Liver (tissue), 8 donors: ENCODE measurements at regions not wholly inside any gene's neighbourhood (a gene's known extent, or its start where the extent isn't known, plus 50 kb on each side); places are given as distances from the start of the nearest gene placed in this dataset.

Experiments
- DNase-seq: peaks from one replicate; pipeline ENCODE4 v3.0.0-alpha.2; 2017; ENCODE audit warnings: low spot score
- H3K27ac ChIP-seq, 2 donors: one replicate each; pipeline ENCODE4 v1.7.0; 2013; ENCODE audit warnings: inconsistent platforms in 2 of 2, low read length in 2 of 2, control low read depth in 1 of 2, low read depth in 1 of 2, mild to moderate bottlenecking in 1 of 2
- H3K27me3 ChIP-seq, 4 donors: one replicate each; pipeline versions ENCODE4 v1.6.1 to v1.7.0; 2013; ENCODE audit warnings: low read length in 3 of 4, inconsistent platforms in 1 of 4, mild to moderate bottlenecking in 1 of 4, moderate library complexity in 1 of 4; ENCODE audit not compliant: control insufficient read depth in 4 of 4, insufficient read depth in 4 of 4
- H3K36me3 ChIP-seq, 4 donors: one replicate each; pipeline versions ENCODE4 v1.6.1 to v1.7.0; 2013; ENCODE audit warnings: low read length in 3 of 4, mild to moderate bottlenecking in 3 of 4, low read depth in 1 of 4, moderate library complexity in 1 of 4; ENCODE audit not compliant: control insufficient read depth in 4 of 4, insufficient read depth in 3 of 4
- H3K4me1 ChIP-seq, 4 donors: one replicate each; pipeline versions ENCODE4 v1.6.1 to v1.7.0; 2013; ENCODE audit warnings: low read length in 3 of 4, mild to moderate bottlenecking in 3 of 4, moderate library complexity in 1 of 4; ENCODE audit not compliant: control insufficient read depth in 4 of 4, insufficient read depth in 4 of 4
- H3K4me3 ChIP-seq, 3 donors: one replicate each; pipeline versions ENCODE4 v1.6.1 to v1.7.0; 2013; ENCODE audit warnings: low read length in 3 of 3, control low read depth in 1 of 3, low read depth in 1 of 3, mild to moderate bottlenecking in 1 of 3
- H3K9ac ChIP-seq, 2 donors: one replicate each; pipeline ENCODE4 v1.7.0; 2013; ENCODE audit warnings: low read length in 2 of 2, mild to moderate bottlenecking in 2 of 2, moderate library complexity in 2 of 2, control low read depth in 1 of 2, low read depth in 1 of 2
- H3K9me3 ChIP-seq, 4 donors: one replicate each; pipeline versions ENCODE4 v1.6.1 to v1.7.0; 2013; ENCODE audit warnings: low read length in 3 of 4; ENCODE audit not compliant: control insufficient read depth in 4 of 4
- EGR1 ChIP-seq, 2 donors: IDR thresholded peaks; 2 replicates each; pipeline ENCODE4 v1.6.1; 2016 to 2018; ENCODE audit warnings: antibody characterized with exemption in 2 of 2, low read depth in 2 of 2
- FOXA1 ChIP-seq: IDR thresholded peaks from 2 replicates; pipeline ENCODE4 v1.6.1; 2016; ENCODE audit warnings: antibody characterized with exemption
- FOXA2 ChIP-seq: IDR thresholded peaks from 2 replicates; pipeline ENCODE4 v1.6.1; 2016; ENCODE audit warnings: antibody characterized with exemption
- GABPA ChIP-seq, 2 donors: IDR thresholded peaks in 1 of 2; conservative IDR thresholded peaks in 1 of 2; 2 replicates each; pipeline ENCODE4 v1.6.1; 2016; ENCODE audit warnings: antibody characterized with exemption in 2 of 2, mild to moderate bottlenecking in 1 of 2, moderate library complexity in 1 of 2
- HNF4A ChIP-seq, 2 donors: conservative IDR thresholded peaks; 2 replicates each; pipeline ENCODE4 v1.6.1; 2016; ENCODE audit warnings: antibody characterized with exemption in 2 of 2, mild to moderate bottlenecking in 2 of 2
- HNF4G ChIP-seq: IDR thresholded peaks from 2 replicates; pipeline ENCODE4 v1.6.1; 2016; ENCODE audit warnings: antibody characterized with exemption
- JUND ChIP-seq, 2 donors: IDR thresholded peaks; 2 replicates each; pipeline ENCODE4 v1.6.1; 2016; ENCODE audit warnings: antibody characterized with exemption in 2 of 2
- NR2F2 ChIP-seq: IDR thresholded peaks from 2 replicates; pipeline ENCODE4 v1.6.1; 2016; ENCODE audit warnings: antibody characterized with exemption
- RAD21 ChIP-seq, 2 donors: IDR thresholded peaks; 2 replicates each; pipeline ENCODE4 v1.6.1; 2016; ENCODE audit warnings: antibody characterized with exemption in 2 of 2, mild to moderate bottlenecking in 2 of 2
- RXRA ChIP-seq, 2 donors: IDR thresholded peaks; 2 replicates each; pipeline ENCODE4 v1.6.1; 2017 to 2018; ENCODE audit warnings: antibody characterized with exemption in 2 of 2, mild to moderate bottlenecking in 1 of 2
- SP1 ChIP-seq: IDR thresholded peaks from 2 replicates; pipeline ENCODE4 v1.6.1; 2018; ENCODE audit warnings: antibody characterized with exemption, mild to moderate bottlenecking
- TAF1 ChIP-seq: conservative IDR thresholded peaks from 2 replicates; pipeline ENCODE4 v1.6.1; 2016; ENCODE audit warnings: antibody characterized with exemption, mild to moderate bottlenecking
- YY1 ChIP-seq: IDR thresholded peaks from 2 replicates; pipeline ENCODE4 v1.6.1; 2016; ENCODE audit warnings: antibody characterized with exemption, mild to moderate bottlenecking
- WGBS: extraction: QIAGEN DNeasy Blood & Tissue Kit; methylation state at CpG from one replicate; pipeline ENCODE4 v1.1.7; 2013; 5-methylcytosine and 5-hydroxymethylcytosine counted together
- TF ChIP-seq, protein P1 (sequence below): IDR thresholded peaks from 2 replicates; pipeline ENCODE4 v1.6.1; 2016; ENCODE audit warnings: antibody characterized with exemption, mild to moderate bottlenecking
- TF ChIP-seq, protein P2 (sequence below): IDR thresholded peaks from 2 replicates; pipeline ENCODE4 v1.6.1; 2016; ENCODE audit warnings: antibody characterized with exemption
- TF ChIP-seq, protein P3 (sequence below): IDR thresholded peaks from 2 replicates; pipeline ENCODE4 v1.6.1; 2016; ENCODE audit warnings: antibody characterized with exemption
- TF ChIP-seq, protein P4 (sequence below): IDR thresholded peaks from 2 replicates; pipeline ENCODE4 v1.6.1; 2016; ENCODE audit warnings: antibody characterized with exemption
- TF ChIP-seq, protein P5 (sequence below): fragments of 150-350 bp; IDR thresholded peaks from 2 replicates; pipeline ENCODE4 v1.5.1; 2017; ENCODE audit warnings: improper control_type of control experiment, low read depth, low read length; ENCODE audit not compliant: missing input control
- donor health status: healthy.
- donor health status: healthy.
- donor health status: healthy.
- donor health status: healthy.
- donor health status: healthy.

DNA sequence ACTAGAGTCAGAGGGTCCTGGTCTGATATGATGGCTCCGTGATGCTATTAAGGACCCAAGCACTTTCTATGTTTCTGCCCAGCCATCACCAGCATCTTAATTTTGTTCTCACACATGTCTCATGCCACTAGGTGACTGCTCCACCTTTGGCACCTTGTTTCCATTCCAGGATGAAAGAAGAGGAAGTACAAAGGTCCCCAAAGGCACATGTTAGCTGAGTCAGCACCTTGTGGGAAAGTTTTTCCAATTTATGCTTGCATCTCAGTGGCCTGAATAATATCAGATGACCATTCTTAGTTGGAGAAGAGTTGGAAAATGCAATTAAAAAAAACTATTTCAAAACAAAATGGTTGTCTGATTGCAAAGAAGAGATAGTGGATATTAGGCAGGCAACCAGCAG is 341.0 kb upstream of the NPSR1 start:
- TF ChIP-seq, protein P1, sequence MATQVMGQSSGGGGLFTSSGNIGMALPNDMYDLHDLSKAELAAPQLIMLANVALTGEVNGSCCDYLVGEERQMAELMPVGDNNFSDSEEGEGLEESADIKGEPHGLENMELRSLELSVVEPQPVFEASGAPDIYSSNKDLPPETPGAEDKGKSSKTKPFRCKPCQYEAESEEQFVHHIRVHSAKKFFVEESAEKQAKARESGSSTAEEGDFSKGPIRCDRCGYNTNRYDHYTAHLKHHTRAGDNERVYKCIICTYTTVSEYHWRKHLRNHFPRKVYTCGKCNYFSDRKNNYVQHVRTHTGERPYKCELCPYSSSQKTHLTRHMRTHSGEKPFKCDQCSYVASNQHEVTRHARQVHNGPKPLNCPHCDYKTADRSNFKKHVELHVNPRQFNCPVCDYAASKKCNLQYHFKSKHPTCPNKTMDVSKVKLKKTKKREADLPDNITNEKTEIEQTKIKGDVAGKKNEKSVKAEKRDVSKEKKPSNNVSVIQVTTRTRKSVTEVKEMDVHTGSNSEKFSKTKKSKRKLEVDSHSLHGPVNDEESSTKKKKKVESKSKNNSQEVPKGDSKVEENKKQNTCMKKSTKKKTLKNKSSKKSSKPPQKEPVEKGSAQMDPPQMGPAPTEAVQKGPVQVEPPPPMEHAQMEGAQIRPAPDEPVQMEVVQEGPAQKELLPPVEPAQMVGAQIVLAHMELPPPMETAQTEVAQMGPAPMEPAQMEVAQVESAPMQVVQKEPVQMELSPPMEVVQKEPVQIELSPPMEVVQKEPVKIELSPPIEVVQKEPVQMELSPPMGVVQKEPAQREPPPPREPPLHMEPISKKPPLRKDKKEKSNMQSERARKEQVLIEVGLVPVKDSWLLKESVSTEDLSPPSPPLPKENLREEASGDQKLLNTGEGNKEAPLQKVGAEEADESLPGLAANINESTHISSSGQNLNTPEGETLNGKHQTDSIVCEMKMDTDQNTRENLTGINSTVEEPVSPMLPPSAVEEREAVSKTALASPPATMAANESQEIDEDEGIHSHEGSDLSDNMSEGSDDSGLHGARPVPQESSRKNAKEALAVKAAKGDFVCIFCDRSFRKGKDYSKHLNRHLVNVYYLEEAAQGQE: no peak
- TF ChIP-seq TAF1 (no peak), HNF4G (no peak), NR2F2 (no peak), YY1 (no peak), GABPA (IDR thresholded peaks at IDR 0.05 in 1 of 2, conservative IDR thresholded peaks at IDR 0.05 in 1 of 2) (no peak), HNF4A (conservative IDR thresholded peaks at IDR 0.05) (no peak), FOXA2 (no peak), FOXA1 (no peak), RAD21 (IDR thresholded peaks at IDR 0.05) (no peak), RXRA (IDR thresholded peaks at IDR 0.05) (no peak), JUND (IDR thresholded peaks at IDR 0.05) (no peak)
- TF ChIP-seq, protein P2, sequence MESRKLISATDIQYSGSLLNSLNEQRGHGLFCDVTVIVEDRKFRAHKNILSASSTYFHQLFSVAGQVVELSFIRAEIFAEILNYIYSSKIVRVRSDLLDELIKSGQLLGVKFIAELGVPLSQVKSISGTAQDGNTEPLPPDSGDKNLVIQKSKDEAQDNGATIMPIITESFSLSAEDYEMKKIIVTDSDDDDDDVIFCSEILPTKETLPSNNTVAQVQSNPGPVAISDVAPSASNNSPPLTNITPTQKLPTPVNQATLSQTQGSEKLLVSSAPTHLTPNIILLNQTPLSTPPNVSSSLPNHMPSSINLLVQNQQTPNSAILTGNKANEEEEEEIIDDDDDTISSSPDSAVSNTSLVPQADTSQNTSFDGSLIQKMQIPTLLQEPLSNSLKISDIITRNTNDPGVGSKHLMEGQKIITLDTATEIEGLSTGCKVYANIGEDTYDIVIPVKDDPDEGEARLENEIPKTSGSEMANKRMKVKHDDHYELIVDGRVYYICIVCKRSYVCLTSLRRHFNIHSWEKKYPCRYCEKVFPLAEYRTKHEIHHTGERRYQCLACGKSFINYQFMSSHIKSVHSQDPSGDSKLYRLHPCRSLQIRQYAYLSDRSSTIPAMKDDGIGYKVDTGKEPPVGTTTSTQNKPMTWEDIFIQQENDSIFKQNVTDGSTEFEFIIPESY: no peak
- TF ChIP-seq, protein P3, sequence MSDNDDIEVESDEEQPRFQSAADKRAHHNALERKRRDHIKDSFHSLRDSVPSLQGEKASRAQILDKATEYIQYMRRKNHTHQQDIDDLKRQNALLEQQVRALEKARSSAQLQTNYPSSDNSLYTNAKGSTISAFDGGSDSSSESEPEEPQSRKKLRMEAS: no peak
- TF ChIP-seq, protein P4, sequence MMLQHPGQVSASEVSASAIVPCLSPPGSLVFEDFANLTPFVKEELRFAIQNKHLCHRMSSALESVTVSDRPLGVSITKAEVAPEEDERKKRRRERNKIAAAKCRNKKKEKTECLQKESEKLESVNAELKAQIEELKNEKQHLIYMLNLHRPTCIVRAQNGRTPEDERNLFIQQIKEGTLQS: no peak
- Histone ChIP-seq H3K36me3 (no peaks in the 10 kb centered on the region), H3K9me3 (peaks cover 0 to 3% (median 0%) of the 10 kb centered on the region in 4 donors), H3K27ac (no peak overlapping the region), H3K27me3 (peaks cover 0 to 1% (median 0%) of the 10 kb centered on the region in 4 donors), H3K4me3 (no peak overlapping the region), H3K9ac (no peak overlapping the region), H3K4me1 (peaks cover 0 to 5% (median 2%) of the 10 kb centered on the region in 4 donors)
- WGBS: 98% methylated on average over 1 of the region's 1 CpG
- no peak for DNase-seq

DNA sequence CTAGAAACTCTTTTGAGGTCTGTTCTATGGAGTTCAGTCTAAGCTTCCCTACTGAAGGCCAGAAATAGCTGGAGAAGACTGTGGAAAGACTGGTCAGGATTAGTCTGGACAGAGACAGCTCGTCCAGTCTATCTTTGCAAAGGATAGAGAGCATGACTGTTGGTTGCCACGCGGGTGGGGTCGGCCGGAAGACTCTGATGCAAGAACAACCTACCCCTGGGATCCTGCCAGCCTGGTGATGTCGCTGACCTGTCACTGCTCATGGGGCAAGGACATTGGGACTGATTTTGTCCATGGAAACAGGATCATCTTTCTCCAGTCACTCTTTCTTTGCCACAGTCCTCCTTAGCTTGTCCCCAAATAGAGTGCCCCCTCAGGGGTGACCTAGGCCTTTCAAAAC is 337.6 kb upstream of the NPSR1 start:
- Histone ChIP-seq H3K36me3 (no peaks in the 10 kb centered on the region), H3K9me3 (no peaks in the 10 kb centered on the region), H3K27me3 (peaks cover 0 to 3% (median 0%) of the 10 kb centered on the region in 4 donors), H3K27ac (no peak overlapping the region), H3K4me1 (peaks cover 0 to 5% (median 2%) of the 10 kb centered on the region in 4 donors), H3K4me3 (no peak overlapping the region), H3K9ac (no peak overlapping the region)
- WGBS: 38% methylated on average over 6 of the region's 6 CpGs
- no peak for DNase-seq
- TF ChIP-seq SP1: no peak
- TF ChIP-seq HNF4A (conservative IDR thresholded peaks at IDR 0.05): no peak
- TF ChIP-seq FOXA1: no peak
- TF ChIP-seq, protein P2: no peak
- TF ChIP-seq RXRA (IDR thresholded peaks at IDR 0.05): no peak
- TF ChIP-seq, protein P4: no peak
- TF ChIP-seq, protein P5, sequence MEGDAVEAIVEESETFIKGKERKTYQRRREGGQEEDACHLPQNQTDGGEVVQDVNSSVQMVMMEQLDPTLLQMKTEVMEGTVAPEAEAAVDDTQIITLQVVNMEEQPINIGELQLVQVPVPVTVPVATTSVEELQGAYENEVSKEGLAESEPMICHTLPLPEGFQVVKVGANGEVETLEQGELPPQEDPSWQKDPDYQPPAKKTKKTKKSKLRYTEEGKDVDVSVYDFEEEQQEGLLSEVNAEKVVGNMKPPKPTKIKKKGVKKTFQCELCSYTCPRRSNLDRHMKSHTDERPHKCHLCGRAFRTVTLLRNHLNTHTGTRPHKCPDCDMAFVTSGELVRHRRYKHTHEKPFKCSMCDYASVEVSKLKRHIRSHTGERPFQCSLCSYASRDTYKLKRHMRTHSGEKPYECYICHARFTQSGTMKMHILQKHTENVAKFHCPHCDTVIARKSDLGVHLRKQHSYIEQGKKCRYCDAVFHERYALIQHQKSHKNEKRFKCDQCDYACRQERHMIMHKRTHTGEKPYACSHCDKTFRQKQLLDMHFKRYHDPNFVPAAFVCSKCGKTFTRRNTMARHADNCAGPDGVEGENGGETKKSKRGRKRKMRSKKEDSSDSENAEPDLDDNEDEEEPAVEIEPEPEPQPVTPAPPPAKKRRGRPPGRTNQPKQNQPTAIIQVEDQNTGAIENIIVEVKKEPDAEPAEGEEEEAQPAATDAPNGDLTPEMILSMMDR: no peak
- TF ChIP-seq, protein P3: no peak
- TF ChIP-seq NR2F2: no peak
- no peak for TF ChIP-seq EGR1 (IDR thresholded peaks at IDR 0.05; ENCODE audit: low read depth in 2 of 2)
- no peak for TF ChIP-seq YY1
- TF ChIP-seq TAF1: no peak
- no peak for TF ChIP-seq RAD21 (IDR thresholded peaks at IDR 0.05)
- no peak for TF ChIP-seq HNF4G
- no peak for TF ChIP-seq FOXA2
- no peak for TF ChIP-seq GABPA (IDR thresholded peaks at IDR 0.05 in 1 of 2, conservative IDR thresholded peaks at IDR 0.05 in 1 of 2)
- no peak for TF ChIP-seq JUND (IDR thresholded peaks at IDR 0.05)
